C4-2B (cell line): ENCODE measurements at regions not wholly inside any gene's neighbourhood (a gene's known extent, or its start where the extent isn't known, plus 50 kb on each side); places are given as distances from the start of the nearest gene placed in this dataset.

ENCODE experiments used
- H3K27ac ChIP-seq: fragments of 450-650 bp; 2 replicates; pipeline ENCODE4 v1.5.1; 2017
- CTCF ChIP-seq: fragments of 450-650 bp; conservative IDR thresholded peaks from 2 replicates; pipeline ENCODE4 v1.5.1; 2017; ENCODE audit warnings: mild to moderate bottlenecking
- ZFX ChIP-seq: fragments of 450-650 bp; IDR thresholded peaks from 2 replicates; pipeline ENCODE4 v1.6.1; 2017

GRCh38 chr6:11282875-11283274 lies 50.4 kb upstream of the NEDD9 start:
- no peak overlapping the region for H3K27ac ChIP-seq
- TF ChIP-seq ZFX = no peak
- no peak for TF ChIP-seq CTCF
